AG04450 (cell line): ENCODE measurements at regions not wholly inside any gene's neighbourhood (a gene's known extent, or its start where the extent isn't known, plus 50 kb on each side); places are given as distances from the start of the nearest gene placed in this dataset.

ENCODE experiments used
- CTCF ChIA-PET: fragments of 300-600, 350-600 bp; formaldehyde crosslinking; extraction: SDS; loops from one replicate; lab custom pipeline; 2022; ENCODE audit warnings: antibody characterized with exemption, inconsistent platforms; lab: Charles Lee
- POLR2A ChIA-PET: fragments of 350-600 bp; formaldehyde crosslinking; extraction: SDS; loops from one replicate; lab custom pipeline; 2021; ENCODE audit warnings: antibody characterized with exemption, inconsistent platforms; lab: Yijun Ruan, JAX
- DNase-seq: peaks from one replicate; pipeline ENCODE4 v3.0.0-alpha.2; 2011; ENCODE audit warnings: low read depth, low spot score
- H3K27ac ChIP-seq: one replicate; pipeline ENCODE4 v1.5.1; 2012; ENCODE audit warnings: low read depth, low read length, control low read depth
- H3K27me3 ChIP-seq: one replicate; pipeline ENCODE4 v1.6.0; 2012; ENCODE audit warnings: low read length; ENCODE audit not compliant: control insufficient read depth, insufficient read depth
- H3K4me3 ChIP-seq: 2 replicates; pipeline ENCODE4 v1.5.1; 2011; ENCODE audit warnings: mild to moderate bottlenecking, low read depth, low read length, control low read depth
- H3K9me3 ChIP-seq: 2 replicates; pipeline ENCODE4 v1.5.1; 2012; ENCODE audit warnings: low read length; ENCODE audit not compliant: control insufficient read depth, insufficient read depth
- CTCF ChIP-seq: IDR thresholded peaks from 2 replicates; pipeline ENCODE4 v1.5.1; 2011; ENCODE audit warnings: low read depth, low read length, control low read depth, inconsistent platforms

GRCh38 chr22:44430716-44431115, 67.3 kb downstream of the RTL6 start:
- no peak overlapping the region for H3K27ac ChIP-seq
- ChIA-PET POLR2A (no interaction called here), CTCF (no interaction called here)
- peaks cover 6% of the 10 kb centered on the region for H3K27me3 ChIP-seq
- DNase-seq, result no peak
- no peak for TF ChIP-seq CTCF
- no peaks in the 10 kb centered on the region; the same call in 1 of the 2 replicates for H3K9me3 ChIP-seq
- no peak overlapping the region for H3K4me3 ChIP-seq

GRCh38 chr22:44429941-44430587, 68.0 kb downstream of the RTL6 start:
- DNase-seq, result no peak
- peaks cover 6% of the 10 kb centered on the region for H3K27me3 ChIP-seq
- H3K4me3 ChIP-seq, result no peak overlapping the region
- no peak for TF ChIP-seq CTCF
- ChIA-PET POLR2A (no interaction called here), CTCF (no interaction called here)
- no peaks in the 10 kb centered on the region; the same call in 1 of the 2 replicates for H3K9me3 ChIP-seq
- H3K27ac ChIP-seq, result no peak overlapping the region

GRCh38 chr22:44428941-44429830, 68.8 kb downstream of the RTL6 start:
- ChIA-PET CTCF (no interaction called here), POLR2A (interaction anchor here (0.6 kb wide), 1 partner anchor 98 kb away, joined by 5 read pairs; no protein-coding TSS in a partner anchor)
- H3K27ac ChIP-seq, result no peak overlapping the region
- H3K4me3 ChIP-seq, result no peak overlapping the region
- DNase-seq, result no peak
- TF ChIP-seq CTCF, result no peak
- H3K27me3 ChIP-seq, result peaks cover 9% of the 10 kb centered on the region
- H3K9me3 ChIP-seq, result no peaks in the 10 kb centered on the region; the same call in 1 of the 2 replicates

- peaks cover 9% of the 10 kb centered on the region for H3K27me3 ChIP-seq
- H3K9me3 ChIP-seq, result no peaks in the 10 kb centered on the region; the same call in 1 of the 2 replicates
- ChIA-PET POLR2A (interaction anchor here (0.6 kb wide), 1 partner anchor 96 kb away, joined by 7 read pairs; no protein-coding TSS in a partner anchor), CTCF (no interaction called here)
- no peak for DNase-seq
- no peak overlapping the region for H3K27ac ChIP-seq
- no peak overlapping the region for H3K4me3 ChIP-seq
- TF ChIP-seq CTCF, result no peak
These were observed 70.2 kb downstream of the RTL6 start for GRCh38 chr22:44427611-44428470.
